HG02943 (cell line): ENCODE measurements at regions not wholly inside any gene's neighbourhood (a gene's known extent, or its start where the extent isn't known, plus 50 kb on each side); places are given as distances from the start of the nearest gene placed in this dataset.

Experiments used
- ATAC-seq: cut with Tn5 transposase; IDR thresholded peaks from one replicate; pipeline ENCODE4 v1.9.1; 2021; ENCODE audit warnings: mild to moderate bottlenecking, low read depth, moderate library complexity; ENCODE audit not compliant: unreplicated experiment

GRCh38 chr15:35909414-35909813 is 363.4 kb upstream of the DPH6 start:
- ATAC-seq: no peak

GRCh38 chr15:35910227-35910626 is 364.3 kb upstream of the DPH6 start:
- ATAC-seq: no peak

- no peak for ATAC-seq
These were observed 365.2 kb upstream of the DPH6 start for GRCh38 chr15:35911052-35911777.

GRCh38 chr15:35912196-35912595 is 366.2 kb upstream of the DPH6 start:
- ATAC-seq: no peak

GRCh38 chr15:35914573-35914972 is 368.6 kb upstream of the DPH6 start:
- no peak for ATAC-seq

GRCh38 chr15:35921046-35921445 is 375.1 kb upstream of the DPH6 start:
- ATAC-seq: no peak

GRCh38 chr15:35925275-35926006 is 379.5 kb upstream of the DPH6 start:
- ATAC-seq: no peak

- ATAC-seq: no peak
These were observed 380.0 kb upstream of the DPH6 start for GRCh38 chr15:35926007-35926380.

GRCh38 chr15:35928847-35929246 is 382.9 kb upstream of the DPH6 start:
- no peak for ATAC-seq

- ATAC-seq: no peak
These were observed 383.9 kb upstream of the DPH6 start for GRCh38 chr15:35929740-35930444.

GRCh38 chr15:35931799-35932341 is 385.9 kb upstream of the DPH6 start:
- no peak for ATAC-seq

- ATAC-seq: no peak
These were observed 386.6 kb upstream of the DPH6 start for GRCh38 chr15:35932531-35932930.

- no peak for ATAC-seq
These were observed 387.6 kb upstream of the DPH6 start for GRCh38 chr15:35933531-35933930.

GRCh38 chr15:35934383-35935049 is 388.6 kb upstream of the DPH6 start:
- no peak for ATAC-seq

GRCh38 chr15:35936284-35936683 is 390.3 kb upstream of the DPH6 start:
- no peak for ATAC-seq

GRCh38 chr15:35937380-35937779 is 391.4 kb upstream of the DPH6 start:
- ATAC-seq: no peak

- no peak for ATAC-seq
These were observed 399.1 kb upstream of the DPH6 start for GRCh38 chr15:35944945-35945585.

- no peak for ATAC-seq
These were observed 407.5 kb upstream of the DPH6 start for GRCh38 chr15:35953424-35953823.

GRCh38 chr15:35956056-35956455 is 410.1 kb upstream of the DPH6 start:
- ATAC-seq: no peak

GRCh38 chr15:35958021-35958420 is 412.1 kb upstream of the DPH6 start:
- no peak for ATAC-seq
